Nephron progenitor cell (in vitro differentiated cells): ENCODE measurements at regions not wholly inside any gene's neighbourhood (a gene's known extent, or its start where the extent isn't known, plus 50 kb on each side); places are given as distances from the start of the nearest gene placed in this dataset.
"Not testable (repeated sequence)": the region's sequence is repeated elsewhere in the genome, so short reads cannot be mapped to it uniquely, and the experiment has no call there.

ENCODE experiments used
- DNase-seq: peaks from one replicate; pipeline ENCODE4 v3.0.0; 2021
- H3K27ac Mint-ChIP-seq: 2 replicates; pipeline ENCODE4 v1.8.0; 2021; ENCODE audit warnings: mild to moderate bottlenecking, moderate library complexity, mixed read lengths
- H3K27me3 Mint-ChIP-seq: 2 replicates; pipeline ENCODE4 v1.8.0; 2021; ENCODE audit warnings: mild to moderate bottlenecking, low read depth, mixed read lengths; ENCODE audit not compliant: poor library complexity
- H3K36me3 Mint-ChIP-seq: 2 replicates; pipeline ENCODE4 v1.8.0; 2021; ENCODE audit warnings: low read depth, mixed read lengths
- H3K4me1 Mint-ChIP-seq: 2 replicates; pipeline ENCODE4 v1.8.0; 2021; ENCODE audit warnings: mixed read lengths
- H3K4me3 Mint-ChIP-seq: 2 replicates; pipeline ENCODE4 v1.8.0; 2021; ENCODE audit warnings: mild to moderate bottlenecking, moderate library complexity, mixed read lengths
- H3K9me3 Mint-ChIP-seq: 2 replicates; pipeline ENCODE4 v1.8.0; 2021; ENCODE audit warnings: mild to moderate bottlenecking, moderate library complexity, mixed read lengths
- TF ChIP-seq, protein P1 (sequence below): fragments of 200-600 bp; sonication (generic); IDR thresholded peaks from 2 replicates; pipeline ENCODE4 v1.5.0; 2021; ENCODE audit warnings: antibody characterized with exemption

DNA sequence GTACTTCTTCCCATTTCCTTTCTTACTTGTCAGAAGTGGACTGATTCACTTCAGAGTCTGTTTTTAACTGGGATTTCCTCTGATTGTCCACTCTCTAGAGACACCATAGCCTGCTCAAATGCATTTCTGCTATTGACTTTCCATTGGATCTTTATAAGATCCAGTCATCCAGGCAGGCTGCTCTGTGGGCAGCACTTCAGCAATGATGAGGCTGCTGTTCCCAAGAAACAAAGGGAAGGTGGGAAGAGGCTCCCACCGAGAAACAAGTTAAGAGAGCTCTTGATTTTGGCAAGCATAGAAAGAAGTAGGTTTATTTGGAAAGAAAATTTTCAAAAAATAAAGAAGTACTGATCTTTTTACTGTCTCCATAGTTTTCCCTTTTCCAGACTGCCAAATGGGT is 125.8 kb upstream of the STARD13 start:
- Mint-ChIP-seq H3K27ac (no peak overlapping the region), H3K27me3 (peaks cover 22% of the 10 kb centered on the region), H3K4me3 (no peak overlapping the region), H3K4me1 (peaks cover 4% of the 10 kb centered on the region), H3K9me3 (no peaks in the 10 kb centered on the region), H3K36me3 (no peaks in the 10 kb centered on the region)
- TF ChIP-seq, protein P1, sequence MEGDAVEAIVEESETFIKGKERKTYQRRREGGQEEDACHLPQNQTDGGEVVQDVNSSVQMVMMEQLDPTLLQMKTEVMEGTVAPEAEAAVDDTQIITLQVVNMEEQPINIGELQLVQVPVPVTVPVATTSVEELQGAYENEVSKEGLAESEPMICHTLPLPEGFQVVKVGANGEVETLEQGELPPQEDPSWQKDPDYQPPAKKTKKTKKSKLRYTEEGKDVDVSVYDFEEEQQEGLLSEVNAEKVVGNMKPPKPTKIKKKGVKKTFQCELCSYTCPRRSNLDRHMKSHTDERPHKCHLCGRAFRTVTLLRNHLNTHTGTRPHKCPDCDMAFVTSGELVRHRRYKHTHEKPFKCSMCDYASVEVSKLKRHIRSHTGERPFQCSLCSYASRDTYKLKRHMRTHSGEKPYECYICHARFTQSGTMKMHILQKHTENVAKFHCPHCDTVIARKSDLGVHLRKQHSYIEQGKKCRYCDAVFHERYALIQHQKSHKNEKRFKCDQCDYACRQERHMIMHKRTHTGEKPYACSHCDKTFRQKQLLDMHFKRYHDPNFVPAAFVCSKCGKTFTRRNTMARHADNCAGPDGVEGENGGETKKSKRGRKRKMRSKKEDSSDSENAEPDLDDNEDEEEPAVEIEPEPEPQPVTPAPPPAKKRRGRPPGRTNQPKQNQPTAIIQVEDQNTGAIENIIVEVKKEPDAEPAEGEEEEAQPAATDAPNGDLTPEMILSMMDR: no peak
- DNase-seq: no peak

DNA sequence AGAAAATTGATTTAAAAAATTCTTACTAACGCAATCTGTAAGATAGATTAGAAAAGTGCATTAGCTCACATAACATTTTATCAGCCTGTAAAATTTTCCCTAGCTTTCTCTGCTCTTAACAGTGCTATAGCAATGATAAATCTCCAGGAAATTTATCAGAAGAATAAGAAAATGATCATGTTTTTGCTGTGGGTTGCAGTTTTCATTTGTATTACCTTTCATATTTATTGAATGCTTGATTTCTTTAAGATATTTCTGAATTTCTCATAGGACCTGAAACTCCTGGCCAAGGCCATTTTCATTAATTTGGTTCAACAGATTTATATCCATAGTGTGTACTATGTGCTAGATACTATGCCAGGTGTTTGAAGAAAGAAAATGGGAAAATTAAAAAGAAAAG is 130.3 kb upstream of the STARD13 start:
- no peak for DNase-seq
- H3K36me3 Mint-ChIP-seq: no peaks in the 10 kb centered on the region
- no peak overlapping the region for H3K27ac Mint-ChIP-seq
- H3K27me3 Mint-ChIP-seq: peaks cover 18% of the 10 kb centered on the region
- TF ChIP-seq, protein P1: no peak
- H3K9me3 Mint-ChIP-seq: peaks cover 7% of the 10 kb centered on the region
- H3K4me1 Mint-ChIP-seq: no peaks in the 10 kb centered on the region
- no peak overlapping the region for H3K4me3 Mint-ChIP-seq

DNA sequence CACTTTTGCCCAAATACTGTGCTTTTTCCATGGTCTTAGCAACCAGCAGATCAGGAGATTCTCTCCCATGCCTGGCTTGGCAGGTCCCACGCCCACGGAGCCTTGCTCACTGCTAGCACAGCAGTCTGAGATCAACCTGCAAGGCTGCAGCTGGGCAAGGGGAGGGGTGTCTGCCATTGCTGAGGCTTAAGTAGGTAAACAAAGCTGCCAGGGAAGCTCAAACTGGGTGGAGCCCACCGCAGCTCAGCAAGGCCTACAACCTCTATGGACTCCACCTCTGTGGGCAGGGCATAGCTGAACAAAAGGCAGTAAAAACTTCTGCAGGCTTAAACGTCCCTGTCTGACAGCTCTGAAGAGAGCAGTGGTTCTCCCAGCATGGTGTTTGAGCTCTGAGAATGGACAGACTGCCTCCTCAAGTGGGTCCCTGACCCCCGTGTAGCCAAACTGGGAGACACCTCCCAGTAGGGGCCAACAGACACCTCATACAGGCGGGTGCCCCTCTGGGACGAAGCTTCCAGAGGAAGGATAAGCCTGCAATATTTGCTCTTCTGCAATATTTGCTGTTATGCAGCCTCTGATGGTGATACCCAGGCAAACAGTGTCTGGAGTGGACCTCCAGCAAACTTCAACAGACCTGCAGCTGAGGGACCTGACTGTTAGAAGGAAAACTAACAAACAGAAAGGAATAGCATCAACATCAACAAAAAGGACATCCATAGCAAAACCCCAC is 132.8 kb upstream of the STARD13 start:
- peaks cover 20% of the 10 kb centered on the region for H3K27me3 Mint-ChIP-seq
- H3K36me3 Mint-ChIP-seq, H3K4me3 Mint-ChIP-seq, H3K27ac Mint-ChIP-seq, H3K4me1 Mint-ChIP-seq, DNase-seq, H3K9me3 Mint-ChIP-seq: not testable (repeated sequence)

DNA sequence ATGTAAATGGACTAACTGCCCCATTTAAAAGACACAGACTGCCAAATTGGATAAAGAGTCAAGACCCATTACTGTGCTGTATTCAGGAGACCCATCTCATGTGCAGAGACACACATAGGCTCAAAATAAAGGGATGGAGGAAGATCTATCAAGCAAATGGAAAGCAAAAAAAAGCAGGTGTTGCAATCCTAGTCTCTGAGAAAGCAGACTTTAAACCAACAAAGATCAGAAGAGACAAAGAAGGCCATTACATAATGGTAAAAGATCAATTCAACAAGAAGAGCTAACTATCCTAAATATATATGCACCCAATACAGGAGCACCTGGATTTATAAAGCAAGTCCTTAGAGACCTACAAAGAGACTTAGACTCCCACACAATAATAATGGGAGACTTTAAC is 134.6 kb upstream of the STARD13 start:
- H3K36me3 Mint-ChIP-seq, H3K4me3 Mint-ChIP-seq, DNase-seq: not testable (repeated sequence)

DNA sequence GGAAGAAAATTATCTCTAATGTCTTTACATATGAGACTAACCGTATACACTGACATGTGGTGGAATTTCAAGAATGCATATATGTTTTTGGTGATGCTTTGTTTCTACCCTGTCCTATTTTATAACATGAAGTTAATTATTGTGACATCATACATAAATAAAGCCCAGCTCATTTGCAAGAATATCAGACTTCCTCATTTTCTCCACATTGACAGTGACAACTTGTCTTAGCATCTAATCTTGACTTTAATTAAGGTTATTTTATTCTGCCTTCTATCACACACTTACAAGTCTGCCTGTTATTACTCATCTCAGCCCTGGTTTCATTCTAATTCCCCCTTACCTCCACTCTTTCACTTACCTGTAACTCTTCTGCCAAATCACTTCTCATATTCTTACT is 140.6 kb upstream of the STARD13 start:
- Mint-ChIP-seq H3K36me3 (no peaks in the 10 kb centered on the region), H3K27me3 (peaks cover 18% of the 10 kb centered on the region), H3K4me3 (no peak overlapping the region), H3K27ac (no peak overlapping the region), H3K9me3 (peaks cover 8% of the 10 kb centered on the region), H3K4me1 (no peaks in the 10 kb centered on the region)
- no peak for DNase-seq
- TF ChIP-seq, protein P1: no peak

More for the DNA sequence above, 134.6 kb upstream of the STARD13 start:
- H3K27ac Mint-ChIP-seq, H3K4me1 Mint-ChIP-seq, H3K9me3 Mint-ChIP-seq: not testable (repeated sequence)
- peaks cover 24% of the 10 kb centered on the region for H3K27me3 Mint-ChIP-seq

DNA sequence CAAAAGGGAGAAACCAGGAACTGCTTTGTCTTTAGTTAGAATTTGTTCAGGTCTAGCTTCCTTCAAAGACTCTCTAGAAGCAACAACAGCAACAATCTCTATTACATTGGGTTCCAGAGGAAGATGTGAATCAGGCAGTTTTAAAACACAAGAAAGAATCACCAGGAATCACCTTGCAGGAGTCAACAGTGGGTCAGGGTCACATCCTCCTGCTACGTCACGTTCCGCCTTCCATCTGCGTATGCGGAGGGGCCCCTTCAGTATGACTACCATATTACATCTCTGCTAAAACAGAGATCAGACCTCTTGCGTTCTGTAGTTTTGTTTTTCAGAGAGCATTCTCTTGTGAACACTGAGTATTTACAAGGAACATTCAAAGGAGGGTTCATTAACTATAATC is 147.8 kb upstream of the STARD13 start:
- peaks cover 11% of the 10 kb centered on the region for H3K9me3 Mint-ChIP-seq
- TF ChIP-seq, protein P1: no peak
- H3K4me1 Mint-ChIP-seq: no peaks in the 10 kb centered on the region
- H3K27ac Mint-ChIP-seq: no peak overlapping the region
- peaks cover 2% of the 10 kb centered on the region for H3K27me3 Mint-ChIP-seq
- H3K36me3 Mint-ChIP-seq: no peaks in the 10 kb centered on the region
- no peak overlapping the region for H3K4me3 Mint-ChIP-seq
- no peak for DNase-seq

DNA sequence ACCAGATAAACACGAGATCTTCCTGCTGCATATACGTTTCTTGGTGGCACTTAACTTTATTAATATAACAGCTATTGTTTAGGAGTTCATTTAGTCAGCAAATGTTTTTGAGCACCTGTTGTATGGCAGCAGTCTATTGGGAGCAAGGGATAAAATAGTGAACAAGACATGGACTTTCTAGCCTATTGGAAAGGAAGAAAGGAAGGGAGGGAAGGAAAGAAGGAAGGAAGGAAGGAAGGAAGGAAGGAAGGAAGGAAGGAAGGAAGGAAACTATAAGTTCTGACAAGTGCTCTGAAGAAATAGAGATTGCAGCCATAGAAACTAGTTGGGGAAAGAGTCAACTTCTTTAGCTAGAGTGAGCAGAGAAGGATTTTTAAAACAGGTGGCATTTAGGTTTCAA is 149.1 kb upstream of the STARD13 start:
- TF ChIP-seq, protein P1: no peak
- H3K36me3 Mint-ChIP-seq: no peaks in the 10 kb centered on the region
- no peak overlapping the region for H3K27ac Mint-ChIP-seq
- H3K4me3 Mint-ChIP-seq: no peak overlapping the region
- H3K27me3 Mint-ChIP-seq: no peaks in the 10 kb centered on the region
- H3K9me3 Mint-ChIP-seq: peaks cover 4% of the 10 kb centered on the region
- no peaks in the 10 kb centered on the region for H3K4me1 Mint-ChIP-seq
- no peak for DNase-seq
